ENCODE measurements at regions not wholly inside any gene's neighbourhood (a gene's known extent, or its start where the extent isn't known, plus 50 kb on each side); places are given as distances from the start of the nearest gene placed in this dataset.

- no peak for TF ChIP-seq POLR2AphosphoS5 (IDR thresholded peaks at IDR 0.05; ENCODE audit: low read depth, low read length)
- TF ChIP-seq REST (IDR thresholded peaks at IDR 0.05; ENCODE audit: insufficient read depth in 1 of 2, low read depth in 2 of 2, low read length in 2 of 2), result no peak
- TF ChIP-seq TAF1 (IDR thresholded peaks at IDR 0.05; ENCODE audit: borderline replicate concordance, insufficient read depth, low read length), result no peak
- no peak for TF ChIP-seq SIN3A (IDR thresholded peaks at IDR 0.05; ENCODE audit: borderline replicate concordance, insufficient read depth, low read length)
- TF ChIP-seq FOXP2 (optimal IDR thresholded peaks at IDR 0.05; ENCODE audit: borderline replicate concordance, extremely low read depth, extremely low read length, insufficient read depth), result no peak
Measured at GRCh38 chr4:83860200-83860599, 324.3 kb downstream of the GPAT3 start.

Data from PFSK-1 (cell line).